ENCODE measurements at regions not wholly inside any gene's neighbourhood (a gene's known extent, or its start where the extent isn't known, plus 50 kb on each side); places are given as distances from the start of the nearest gene placed in this dataset.

GRCh38 chr9:107148216-107148615 is 134.9 kb upstream of the RAD23B start:
- no peak for TF ChIP-seq CTCF (IDR thresholded peaks at IDR 0.05; ENCODE audit: extremely low read depth, missing control alignments)
- no peak for DNase-seq (ENCODE audit: low spot score)

GRCh38 chr9:107149756-107150155 is 133.3 kb upstream of the RAD23B start:
- no peak for TF ChIP-seq CTCF (IDR thresholded peaks at IDR 0.05; ENCODE audit: extremely low read depth, missing control alignments)
- no peak for DNase-seq (ENCODE audit: low spot score)

GRCh38 chr9:107153336-107153735 is 129.7 kb upstream of the RAD23B start:
- no peak for TF ChIP-seq CTCF (IDR thresholded peaks at IDR 0.05; ENCODE audit: extremely low read depth, missing control alignments)
- no peak for DNase-seq (ENCODE audit: low spot score)

- no peak for TF ChIP-seq CTCF (IDR thresholded peaks at IDR 0.05; ENCODE audit: extremely low read depth, missing control alignments)
- DNase-seq (ENCODE audit: low spot score) = no peak
These were observed 128.8 kb upstream of the RAD23B start for GRCh38 chr9:107154291-107154690.

- TF ChIP-seq CTCF (IDR thresholded peaks at IDR 0.05; ENCODE audit: extremely low read depth, missing control alignments) = no peak
- DNase-seq (ENCODE audit: low spot score) = no peak
These were observed 128.3 kb upstream of the RAD23B start for GRCh38 chr9:107154766-107155165.

GRCh38 chr9:107155244-107155817 is 127.7 kb upstream of the RAD23B start:
- TF ChIP-seq CTCF (IDR thresholded peaks at IDR 0.05; ENCODE audit: extremely low read depth, missing control alignments) = no peak
- no peak for DNase-seq (ENCODE audit: low spot score)

GRCh38 chr9:107158321-107158720 is 124.8 kb upstream of the RAD23B start:
- peak; percentile 24 for DNase-seq (ENCODE audit: low spot score)
- peak; percentile 21 for TF ChIP-seq CTCF (IDR thresholded peaks at IDR 0.05; ENCODE audit: extremely low read depth, missing control alignments)
